HEK293 (cell line): ENCODE measurements at regions not wholly inside any gene's neighbourhood (a gene's known extent, or its start where the extent isn't known, plus 50 kb on each side); places are given as distances from the start of the nearest gene placed in this dataset.

Experiments
- CTCF ChIA-PET: fragments of 350-600 bp; formaldehyde crosslinking; extraction: SDS; loops from one replicate; lab custom pipeline; 2021; ENCODE audit warnings: antibody characterized with exemption; lab: Yijun Ruan, JAX
- POLR2A ChIA-PET: fragments of 300-600 bp; formaldehyde crosslinking; extraction: SDS; loops from one replicate; lab custom pipeline; 2020; ENCODE audit warnings: antibody characterized with exemption, inconsistent platforms; lab: Yijun Ruan, JAX
- H3K27ac ChIP-seq: fragments of 200-500 bp; sonication (Bioruptor generic); 2 replicates; pipeline ENCODE4 v1.5.1; 2014; ENCODE audit warnings: low read depth, low read length, control low read depth, inconsistent platforms; ENCODE audit errors: extremely low read depth
- H3K36me3 ChIP-seq, 2 experiments: fragments of 200-500 bp in 1 of 2; sonication (Bioruptor generic) in 1 of 2; 1 replicate in 1 of 2; 2 replicates in 1 of 2; pipeline ENCODE4 v1.5.1; 2014 to 2017; ENCODE audit warnings: inconsistent platforms in 2 of 2, low read length in 2 of 2; ENCODE audit not compliant: control insufficient read depth in 2 of 2, insufficient read depth in 1 of 2
- H3K4me1 ChIP-seq: fragments of 200-500 bp; sonication (Bioruptor generic); 2 replicates; pipeline ENCODE4 v1.5.1; 2014; ENCODE audit warnings: mild to moderate bottlenecking, low read length, inconsistent platforms; ENCODE audit not compliant: control insufficient read depth, insufficient read depth
- H3K4me3 ChIP-seq: 2 replicates; pipeline ENCODE4 v1.5.1; 2011; ENCODE audit warnings: low read depth, mild to moderate bottlenecking, control low read depth, low read length, moderate library complexity
- H3K9me3 ChIP-seq: fragments of 200-500 bp; sonication (Bioruptor generic); 2 replicates; pipeline ENCODE4 v1.5.1; 2014; ENCODE audit warnings: low read depth, low read length, inconsistent platforms; ENCODE audit not compliant: control insufficient read depth, insufficient read depth
- GLIS2 ChIP-seq: fragments of 450-650 bp; formaldehyde crosslinking; IDR thresholded peaks from 2 replicates; pipeline ENCODE4 v1.5.1; 2016; ENCODE audit warnings: missing biosample characterization, missing genetic modification characterization
- KLF8 ChIP-seq: fragments of 450-650 bp; formaldehyde crosslinking; IDR thresholded peaks from 2 replicates; pipeline ENCODE4 v1.5.1; 2016; ENCODE audit warnings: missing biosample characterization, missing genetic modification characterization
- OSR2 ChIP-seq: fragments of 450-650 bp; formaldehyde crosslinking; IDR thresholded peaks from 2 replicates; pipeline ENCODE4 v1.5.1; 2016; ENCODE audit warnings: missing biosample characterization, missing genetic modification characterization
- SP3 ChIP-seq: fragments of 450-650 bp; formaldehyde crosslinking; IDR thresholded peaks from 2 replicates; pipeline ENCODE4 v1.5.1; 2016; ENCODE audit warnings: missing biosample characterization, missing genetic modification characterization
- SP7 ChIP-seq: fragments of 450-650 bp; formaldehyde crosslinking; IDR thresholded peaks from 2 replicates; pipeline ENCODE4 v1.5.1; 2016; ENCODE audit warnings: missing biosample characterization, missing genetic modification characterization
- TCF7L2 ChIP-seq: IDR thresholded peaks from 2 replicates; pipeline ENCODE4 v1.6.1; 2011; ENCODE audit warnings: low read depth, mild to moderate bottlenecking, inconsistent platforms, low read length, moderate library complexity, borderline replicate concordance
- ZBTB48 ChIP-seq: fragments of 450-650 bp; formaldehyde crosslinking; IDR thresholded peaks from 2 replicates; pipeline ENCODE4 v1.5.1; 2016; ENCODE audit warnings: missing biosample characterization, missing genetic modification characterization
- ZNF157 ChIP-seq: fragments of 450-650 bp; formaldehyde crosslinking; IDR thresholded peaks from 2 replicates; pipeline ENCODE4 v1.5.1; 2016; ENCODE audit warnings: missing biosample characterization, missing genetic modification characterization
- ZNF19 ChIP-seq: fragments of 450-650 bp; formaldehyde crosslinking; IDR thresholded peaks from 2 replicates; pipeline ENCODE4; 2016; ENCODE audit warnings: missing biosample characterization, missing genetic modification characterization, low read depth
- ZNF292 ChIP-seq: fragments of 450-650 bp; formaldehyde crosslinking; IDR thresholded peaks from 2 replicates; pipeline ENCODE4 v1.5.1; 2016; ENCODE audit warnings: low read depth, missing biosample characterization, missing genetic modification characterization, borderline replicate concordance
- ZNF311 ChIP-seq: fragments of 450-650 bp; formaldehyde crosslinking; IDR thresholded peaks from 2 replicates; pipeline ENCODE4 v1.5.1; 2017; ENCODE audit warnings: missing biosample characterization, missing genetic modification characterization, borderline replicate concordance
- ZNF549 ChIP-seq: fragments of 450-650 bp; IDR thresholded peaks from 2 replicates; pipeline ENCODE4 v1.5.1; 2018; ENCODE audit warnings: missing biosample characterization, missing genetic modification characterization, mild to moderate bottlenecking, inconsistent platforms, moderate library complexity
- ZNF600 ChIP-seq: fragments of 450-650 bp; formaldehyde crosslinking; IDR thresholded peaks from 2 replicates; pipeline ENCODE4 v1.5.1; 2016; ENCODE audit warnings: missing biosample characterization, missing genetic modification characterization
- ZNF626 ChIP-seq: fragments of 450-650 bp; sonication (Bioruptor Pico); formaldehyde crosslinking; IDR thresholded peaks from 2 replicates; pipeline ENCODE4 v1.5.1; 2018; ENCODE audit warnings: missing biosample characterization, missing genetic modification characterization, inconsistent platforms
- ZNF76 ChIP-seq: fragments of 450-650 bp; formaldehyde crosslinking; IDR thresholded peaks from 2 replicates; pipeline ENCODE4; 2016; ENCODE audit warnings: low read depth, missing biosample characterization, missing genetic modification characterization, borderline replicate concordance
- ZNF791 ChIP-seq: fragments of 450-650 bp; formaldehyde crosslinking; IDR thresholded peaks from 2 replicates; pipeline ENCODE4 v1.5.1; 2016; ENCODE audit warnings: missing biosample characterization, missing genetic modification characterization
- ZNF792 ChIP-seq: fragments of 450-650 bp; formaldehyde crosslinking; IDR thresholded peaks from 2 replicates; pipeline ENCODE4 v1.5.1; 2016; ENCODE audit warnings: missing biosample characterization, missing genetic modification characterization
- ZSCAN30 ChIP-seq: fragments of 450-650 bp; IDR thresholded peaks from 2 replicates; pipeline ENCODE4 v1.5.1; 2018; ENCODE audit warnings: missing biosample characterization, mild to moderate bottlenecking, missing genetic modification characterization, moderate library complexity
- TF ChIP-seq, protein P1 (sequence below): fragments of 450-650 bp; IDR thresholded peaks from 2 replicates; pipeline ENCODE4 v1.5.1; 2018; ENCODE audit warnings: missing biosample characterization, mild to moderate bottlenecking, missing genetic modification characterization
- TF ChIP-seq, protein P2 (sequence below): fragments of 450-650 bp; formaldehyde crosslinking; IDR thresholded peaks from 2 replicates; pipeline ENCODE4 v1.5.1; 2016; ENCODE audit warnings: missing biosample characterization, missing genetic modification characterization
- TF ChIP-seq, protein P3 (sequence below): fragments of 450-650 bp; formaldehyde crosslinking; IDR thresholded peaks from 2 replicates; pipeline ENCODE4 v1.5.1; 2016; ENCODE audit warnings: missing biosample characterization, missing genetic modification characterization

DNA sequence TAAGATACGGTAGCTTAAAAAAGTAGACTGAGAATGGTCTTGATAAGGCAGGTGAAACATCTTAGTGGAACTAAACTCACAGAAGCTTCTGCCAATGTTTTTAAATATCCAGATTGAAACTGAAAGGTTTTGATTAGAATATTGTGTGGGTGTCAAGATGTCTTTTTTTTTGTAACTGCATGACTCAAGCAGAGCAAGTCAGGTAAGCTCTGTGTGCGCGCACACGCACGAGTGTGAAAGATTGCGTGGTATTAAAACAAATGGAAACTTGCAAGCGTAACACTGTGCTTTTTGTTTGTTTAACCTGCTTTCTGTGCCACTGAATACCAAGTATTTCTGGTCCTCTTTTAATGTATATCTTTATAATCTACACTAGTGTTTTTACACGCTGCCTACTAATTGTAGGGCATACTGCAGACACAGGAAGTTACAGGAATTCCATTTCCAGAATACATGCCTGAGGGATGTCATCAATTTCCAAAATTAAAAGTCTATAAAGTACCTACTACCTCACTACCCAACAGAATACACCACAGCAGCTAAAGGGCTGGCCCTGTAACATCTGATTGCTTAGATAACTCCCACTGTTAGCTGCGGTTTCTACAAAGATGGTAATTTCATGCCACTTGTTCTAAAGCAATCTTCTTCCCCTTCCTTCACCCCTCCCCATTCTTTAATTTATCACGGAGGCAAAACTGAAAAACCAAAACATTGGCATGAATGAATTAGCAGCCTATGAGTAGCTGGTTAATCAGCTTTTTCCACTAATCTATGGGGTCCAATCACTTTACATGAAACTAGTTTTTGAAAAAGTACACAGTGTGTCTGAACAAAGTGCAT is 472.8 kb downstream of the SHQ1 start:
- no peak overlapping the region for H3K27ac ChIP-seq
- ChIA-PET CTCF (no interaction called here), POLR2A (no interaction called here)
- no peaks in the 10 kb centered on the region for H3K9me3 ChIP-seq
- peaks cover 6% of the 10 kb centered on the region for H3K4me1 ChIP-seq
- no peak overlapping the region for H3K4me3 ChIP-seq
- H3K36me3 ChIP-seq, result peaks cover 0 to 20% of the 10 kb centered on the region in 2 experiments; a peak in 1 of 3 replicates
- TF ChIP-seq ZNF76, result no peak
- peak; percentile 42; the same call in 1 of the 2 replicates for TF ChIP-seq SP7 (tag by site-specific recombination)
- no peak for TF ChIP-seq ZNF792
- TF ChIP-seq, protein P1, sequence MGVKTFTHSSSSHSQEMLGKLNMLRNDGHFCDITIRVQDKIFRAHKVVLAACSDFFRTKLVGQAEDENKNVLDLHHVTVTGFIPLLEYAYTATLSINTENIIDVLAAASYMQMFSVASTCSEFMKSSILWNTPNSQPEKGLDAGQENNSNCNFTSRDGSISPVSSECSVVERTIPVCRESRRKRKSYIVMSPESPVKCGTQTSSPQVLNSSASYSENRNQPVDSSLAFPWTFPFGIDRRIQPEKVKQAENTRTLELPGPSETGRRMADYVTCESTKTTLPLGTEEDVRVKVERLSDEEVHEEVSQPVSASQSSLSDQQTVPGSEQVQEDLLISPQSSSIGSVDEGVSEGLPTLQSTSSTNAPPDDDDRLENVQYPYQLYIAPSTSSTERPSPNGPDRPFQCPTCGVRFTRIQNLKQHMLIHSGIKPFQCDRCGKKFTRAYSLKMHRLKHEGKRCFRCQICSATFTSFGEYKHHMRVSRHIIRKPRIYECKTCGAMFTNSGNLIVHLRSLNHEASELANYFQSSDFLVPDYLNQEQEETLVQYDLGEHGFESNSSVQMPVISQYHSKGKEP (tag by site-specific recombination), result no peak
- no peak for TF ChIP-seq ZNF292
- no peak for TF ChIP-seq ZNF791 (tag by site-specific recombination)
- peak; percentile 17; the same call in 1 of the 2 replicates for TF ChIP-seq OSR2 (tag by site-specific recombination)
- no peak for TF ChIP-seq ZSCAN30 (tag by site-specific recombination)
- TF ChIP-seq ZNF626 (tag by site-specific recombination), result no peak
- no peak for TF ChIP-seq TCF7L2
- no peak for TF ChIP-seq GLIS2 (tag by site-specific recombination)
- TF ChIP-seq, protein P2, sequence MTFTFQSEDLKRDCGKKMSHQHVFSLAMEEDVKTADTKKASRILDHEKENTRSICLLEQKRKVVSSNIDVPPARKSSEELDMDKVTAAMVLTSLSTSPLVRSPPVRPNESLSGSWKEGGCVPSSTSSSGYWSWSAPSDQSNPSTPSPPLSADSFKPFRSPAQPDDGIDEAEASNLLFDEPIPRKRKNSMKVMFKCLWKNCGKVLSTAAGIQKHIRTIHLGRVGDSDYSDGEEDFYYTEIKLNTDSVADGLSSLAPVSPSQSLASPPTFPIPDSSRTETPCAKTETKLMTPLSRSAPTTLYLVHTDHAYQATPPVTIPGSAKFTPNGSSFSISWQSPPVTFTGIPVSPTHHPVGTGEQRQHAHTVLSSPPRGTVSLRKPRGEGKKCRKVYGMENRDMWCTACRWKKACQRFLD (tag by site-specific recombination), result no peak

DNA sequence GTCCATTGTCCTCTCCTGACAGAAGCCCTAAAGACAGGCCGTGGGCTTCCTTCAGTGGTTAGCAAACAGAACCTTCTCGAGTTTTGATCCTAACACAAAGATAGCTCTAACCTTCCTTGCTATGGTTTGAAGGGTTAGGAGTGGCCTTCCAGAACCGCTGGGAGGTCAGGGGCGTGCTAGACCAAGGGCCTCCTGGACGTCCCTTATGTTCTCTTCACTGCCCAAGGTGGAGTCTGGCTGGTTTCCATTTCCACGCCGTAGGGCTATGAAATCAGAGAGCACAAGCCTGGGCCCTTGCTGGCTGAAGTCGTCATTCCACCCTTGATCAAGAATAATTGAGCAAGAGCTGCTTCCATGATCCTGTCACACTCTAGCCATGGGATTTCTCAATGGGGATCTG is 475.1 kb downstream of the SHQ1 start:
- no peak for TF ChIP-seq KLF8 (tag by site-specific recombination)
- TF ChIP-seq SP3 (tag by site-specific recombination), result no peak
- TF ChIP-seq ZNF19 (tag by site-specific recombination), result no peak
- TF ChIP-seq ZBTB48, result no peak
- no peak for TF ChIP-seq ZNF157 (tag by site-specific recombination)
- TF ChIP-seq, protein P3, sequence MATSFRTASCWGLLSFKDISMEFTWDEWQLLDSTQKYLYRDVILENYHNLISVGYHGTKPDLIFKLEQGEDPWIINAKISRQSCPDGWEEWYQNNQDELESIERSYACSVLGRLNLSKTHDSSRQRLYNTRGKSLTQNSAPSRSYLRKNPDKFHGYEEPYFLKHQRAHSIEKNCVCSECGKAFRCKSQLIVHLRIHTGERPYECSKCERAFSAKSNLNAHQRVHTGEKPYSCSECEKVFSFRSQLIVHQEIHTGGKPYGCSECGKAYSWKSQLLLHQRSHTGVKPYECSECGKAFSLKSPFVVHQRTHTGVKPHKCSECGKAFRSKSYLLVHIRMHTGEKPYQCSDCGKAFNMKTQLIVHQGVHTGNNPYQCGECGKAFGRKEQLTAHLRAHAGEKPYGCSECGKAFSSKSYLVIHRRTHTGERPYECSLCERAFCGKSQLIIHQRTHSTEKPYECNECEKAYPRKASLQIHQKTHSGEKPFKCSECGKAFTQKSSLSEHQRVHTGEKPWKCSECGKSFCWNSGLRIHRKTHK (tag by site-specific recombination), result no peak
- no peak for TF ChIP-seq ZNF600
- no peak for TF ChIP-seq ZNF792
- no peak for TF ChIP-seq ZNF549
- TF ChIP-seq ZNF311 (tag by site-specific recombination), result no peak
- no peak overlapping the region for H3K4me3 ChIP-seq
- H3K4me1 ChIP-seq, result peaks cover 3% of the 10 kb centered on the region; the same call in 1 of the 2 replicates
- CTCF ChIA-PET, result no interaction called here
- H3K36me3 ChIP-seq, result peaks cover 0 to 10% of the 10 kb centered on the region in 2 experiments; a peak in 1 of 3 replicates
- POLR2A ChIA-PET, result no interaction called here
- H3K9me3 ChIP-seq, result no peaks in the 10 kb centered on the region
- H3K27ac ChIP-seq, result no peak overlapping the region
